Prostate gland (tissue), 2 donors: ENCODE measurements at regions not wholly inside any gene's neighbourhood (a gene's known extent, or its start where the extent isn't known, plus 50 kb on each side); places are given as distances from the start of the nearest gene placed in this dataset.

ENCODE experiments used
- DNase-seq: peaks from one replicate; pipeline ENCODE4 v3.0.0-alpha.2; 2019; ENCODE audit warnings: low spot score
- H3K27ac ChIP-seq, 2 donors: fragments of 200-600 bp; sonication (generic); 2 replicates each; pipeline ENCODE4 v1.5.1; 2017 to 2019
- H3K27me3 ChIP-seq: fragments of 200-600 bp; sonication (generic); replicated peaks from 2 replicates; pipeline ENCODE4 v1.5.1; 2019; ENCODE audit not compliant: insufficient read depth
- H3K36me3 ChIP-seq, 2 donors: fragments of 200-600 bp; sonication (generic); 1 replicate in 1 of 2; 2 replicates in 1 of 2; pipeline versions ENCODE4 v1.5.1 to v1.8.1; 2017 to 2019
- H3K4me1 ChIP-seq: fragments of 200-600 bp; sonication (generic); replicated peaks from 2 replicates; pipeline ENCODE4 v1.5.1; 2019
- H3K4me3 ChIP-seq, 2 donors: fragments of 200-600 bp; sonication (generic); 2 replicates each; pipeline ENCODE4 v1.5.1; 2017 to 2019
- H3K9me3 ChIP-seq: fragments of 200-600 bp; sonication (generic); 2 replicates; pipeline ENCODE4 v1.5.1; 2017
- CTCF ChIP-seq, 4 experiments: fragments of 200-600 bp in 2 of 4; fragments of 450-650 bp in 2 of 4; sonication (generic) in 2 of 4; IDR thresholded peaks; 1 replicate in 3 of 4; 2 replicates in 1 of 4; pipeline ENCODE4 v1.5.1; 2016 to 2019; ENCODE audit warnings: antibody characterized with exemption in 4 of 4, mild to moderate bottlenecking in 2 of 4, moderate library complexity in 2 of 4
- POLR2A ChIP-seq: fragments of 450-650 bp; IDR thresholded peaks from one replicate; pipeline ENCODE4 v1.6.1; 2016; ENCODE audit warnings: antibody characterized with exemption, mild to moderate bottlenecking
- POLR2AphosphoS5 ChIP-seq: sonication (generic); formaldehyde crosslinking; IDR thresholded peaks from one replicate; pipeline ENCODE4 v1.6.1; 2017; ENCODE audit warnings: antibody characterized with exemption
- WGBS: methylation state at CpG from one replicate; pipeline ENCODE4 v1.1.5; 2018; 5-methylcytosine and 5-hydroxymethylcytosine counted together
- intact Hi-C: fragments of 100-400 bp; cut with DNase I; formaldehyde crosslinking; loops from one replicate; pipeline ENCODE4 v1.14.2; 2022

GRCh38 chr7:101687081-101687480 lies 58.0 kb upstream of the MYL10 start:
- Histone ChIP-seq H3K9me3 (no peaks in the 10 kb centered on the region), H3K36me3 (no peaks in the 10 kb centered on the region), H3K27ac (no peak overlapping the region), H3K4me1 (no peaks in the 10 kb centered on the region), H3K27me3 (no peaks in the 10 kb centered on the region), H3K4me3 (no peak overlapping the region)
- no peak for DNase-seq
- no peak for TF ChIP-seq POLR2A
- TF ChIP-seq CTCF (IDR thresholded peaks at IDR 0.05): no peak
- no peak for TF ChIP-seq POLR2AphosphoS5
- intact Hi-C loops: loop anchor here (5.0 kb wide), 1 partner anchor 440 kb away; no protein-coding TSS in a partner anchor
- WGBS: 70% methylated on average over 5 of the region's 5 CpGs

GRCh38 chr7:101687791-101688182 lies 58.7 kb upstream of the MYL10 start:
- DNase-seq: no peak
- TF ChIP-seq POLR2A (no peak), POLR2AphosphoS5 (no peak), CTCF (IDR thresholded peaks at IDR 0.05) (no peak)
- Histone ChIP-seq H3K9me3 (no peaks in the 10 kb centered on the region), H3K27me3 (no peaks in the 10 kb centered on the region), H3K36me3 (no peaks in the 10 kb centered on the region), H3K4me1 (no peaks in the 10 kb centered on the region), H3K27ac (no peak overlapping the region), H3K4me3 (no peak overlapping the region)
- WGBS: 78% methylated on average over 3 of the region's 3 CpGs
- intact Hi-C loops: loop anchor here (2.0 to 5.0 kb wide), 4 partner anchors 127 to 585 kb away; no protein-coding TSS in a partner anchor

GRCh38 chr7:101688183-101688831 lies 59.2 kb upstream of the MYL10 start:
- no peaks in the 10 kb centered on the region for H3K27me3 ChIP-seq
- intact Hi-C loops: loop anchor here (2.0 to 5.0 kb wide), 4 partner anchors 126 to 584 kb away; no protein-coding TSS in a partner anchor

GRCh38 chr7:101688995-101689907 lies 60.2 kb upstream of the MYL10 start:
- no peak overlapping the region for H3K4me3 ChIP-seq

More at GRCh38 chr7:101688183-101688831, 59.2 kb upstream of the MYL10 start:
- Histone ChIP-seq H3K27ac (no peak overlapping the region), H3K9me3 (no peaks in the 10 kb centered on the region), H3K36me3 (no peaks in the 10 kb centered on the region), H3K4me3 (no peak overlapping the region), H3K4me1 (no peaks in the 10 kb centered on the region)
- no peak for TF ChIP-seq POLR2AphosphoS5
- TF ChIP-seq CTCF (IDR thresholded peaks at IDR 0.05): peak; percentile 84 to 93 (median 90)
- no peak for TF ChIP-seq POLR2A
- 4% methylated on average over 28 of the region's 43 CpGs for WGBS
- peak; percentile 58 for DNase-seq

More at GRCh38 chr7:101688995-101689907, 60.2 kb upstream of the MYL10 start:
- Histone ChIP-seq H3K36me3 (no peaks in the 10 kb centered on the region), H3K4me1 (no peaks in the 10 kb centered on the region), H3K9me3 (no peaks in the 10 kb centered on the region), H3K27ac (no peak overlapping the region), H3K27me3 (no peaks in the 10 kb centered on the region)
- 75% methylated on average over 15 of the region's 15 CpGs for WGBS
- intact Hi-C loops: loop anchor here (2.0 to 5.0 kb wide), 4 partner anchors 126 to 584 kb away; no protein-coding TSS in a partner anchor
- TF ChIP-seq POLR2AphosphoS5 (no peak), CTCF (IDR thresholded peaks at IDR 0.05) (no peak), POLR2A (no peak)
- no peak for DNase-seq
